CD4-positive, alpha-beta T cell treated with Interleukin-21 for 1 hour (primary cell): ENCODE measurements at regions not wholly inside any gene's neighbourhood (a gene's known extent, or its start where the extent isn't known, plus 50 kb on each side); places are given as distances from the start of the nearest gene placed in this dataset.

Experiments
- DNase-seq: peaks from one replicate; pipeline ENCODE4 v3.0.0-alpha.2; 2020

GRCh38 chr7:33701927-33702326 is 203.4 kb upstream of the BMPER start:
- no peak for DNase-seq

DNA sequence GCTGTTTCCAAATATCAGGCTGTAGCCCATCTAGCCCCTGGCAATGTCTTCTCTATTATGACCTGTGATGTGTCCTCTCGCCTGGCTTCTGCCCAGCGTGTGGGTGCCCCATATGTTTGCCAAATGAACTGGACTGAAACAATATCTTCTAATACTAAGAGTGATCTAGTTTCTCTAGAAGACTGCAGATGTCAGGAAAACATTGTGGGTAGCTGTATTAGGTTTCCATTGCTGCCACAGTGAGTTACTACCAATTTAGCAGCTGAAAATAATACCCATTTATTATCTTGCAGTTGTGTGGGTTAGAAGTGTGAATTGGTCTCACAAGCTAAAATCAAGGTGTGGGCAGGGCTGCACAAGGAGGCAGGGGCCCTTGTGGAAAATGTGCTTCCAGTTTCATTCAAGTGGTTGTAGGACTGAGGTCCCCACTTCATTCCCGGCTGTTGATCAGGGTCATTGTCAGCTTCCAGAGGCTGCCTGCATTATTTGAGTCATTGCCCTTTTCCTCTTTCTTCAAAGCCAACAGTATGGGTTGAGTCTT is 202.8 kb upstream of the BMPER start:
- no peak for DNase-seq

DNA sequence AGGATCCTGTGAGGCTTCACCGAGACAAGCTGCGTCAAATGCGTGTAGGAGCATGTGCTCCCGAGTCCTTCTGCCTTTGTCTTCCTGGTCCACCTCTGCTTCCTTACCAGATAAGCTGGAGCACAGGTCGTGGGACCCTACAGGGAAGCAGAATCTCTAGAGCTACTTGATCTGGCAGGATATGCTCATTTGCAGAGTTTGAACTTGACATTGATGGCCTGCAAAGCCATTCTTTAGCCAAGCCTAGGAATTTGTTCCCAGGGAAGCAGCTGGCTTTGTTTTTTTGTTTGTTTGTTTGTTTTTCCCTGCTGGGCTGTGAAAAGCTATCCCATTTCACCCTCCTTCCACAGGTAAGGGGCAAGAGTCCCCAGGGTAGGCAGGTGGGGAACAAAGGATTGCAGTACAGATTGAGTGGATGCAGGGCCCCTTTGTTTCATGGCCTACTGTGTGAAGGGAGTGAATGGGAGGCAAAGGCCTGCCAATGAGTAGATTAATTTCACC is 200.0 kb upstream of the BMPER start:
- no peak for DNase-seq

DNA sequence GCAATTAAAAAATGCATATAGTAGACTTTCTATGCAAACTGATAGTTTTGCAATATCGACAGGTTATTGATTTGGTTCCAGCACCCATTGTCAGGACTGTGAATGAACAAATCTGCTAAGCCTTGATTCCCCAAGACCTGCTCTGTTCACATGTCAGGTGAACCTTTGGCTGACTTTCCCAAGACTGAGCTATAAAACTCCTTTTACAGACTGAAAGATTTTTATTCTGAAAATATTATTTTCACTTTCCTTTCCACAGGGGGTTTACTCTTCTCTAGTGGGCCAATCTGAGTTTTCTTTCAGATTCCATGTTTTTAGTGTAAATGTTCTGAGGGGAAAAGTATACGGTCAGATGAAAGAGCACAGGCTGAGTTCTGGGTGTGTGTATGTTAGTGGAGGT is 199.2 kb upstream of the BMPER start:
- no peak for DNase-seq

GRCh38 chr7:33706771-33707200 is 198.6 kb upstream of the BMPER start:
- no peak for DNase-seq

DNA sequence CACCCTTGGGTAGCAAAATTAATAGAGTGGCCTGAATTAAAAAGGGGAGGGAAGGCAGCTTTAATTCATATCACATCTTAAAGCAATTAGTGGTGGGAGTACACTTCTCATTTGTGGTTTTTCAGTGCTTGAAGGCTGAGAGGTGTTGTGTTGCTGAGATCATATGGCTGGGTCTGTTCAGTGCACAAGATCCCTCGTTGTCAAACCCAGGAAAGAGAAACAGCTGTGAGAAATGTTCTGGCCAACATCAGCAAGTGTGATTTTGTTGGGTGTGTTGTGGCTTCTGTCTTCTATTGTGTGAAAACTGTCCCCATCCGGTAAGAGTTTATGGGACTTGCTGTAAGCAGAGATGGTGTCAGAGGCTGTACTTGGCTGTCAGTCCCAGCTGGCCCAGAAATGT is 197.9 kb upstream of the BMPER start:
- peak; percentile 42 for DNase-seq

- DNase-seq: no peak
Measured at GRCh38 chr7:33710608-33711007, 194.7 kb upstream of the BMPER start.

- DNase-seq: no peak
Measured at GRCh38 chr7:33711231-33712019, 193.9 kb upstream of the BMPER start.

DNA sequence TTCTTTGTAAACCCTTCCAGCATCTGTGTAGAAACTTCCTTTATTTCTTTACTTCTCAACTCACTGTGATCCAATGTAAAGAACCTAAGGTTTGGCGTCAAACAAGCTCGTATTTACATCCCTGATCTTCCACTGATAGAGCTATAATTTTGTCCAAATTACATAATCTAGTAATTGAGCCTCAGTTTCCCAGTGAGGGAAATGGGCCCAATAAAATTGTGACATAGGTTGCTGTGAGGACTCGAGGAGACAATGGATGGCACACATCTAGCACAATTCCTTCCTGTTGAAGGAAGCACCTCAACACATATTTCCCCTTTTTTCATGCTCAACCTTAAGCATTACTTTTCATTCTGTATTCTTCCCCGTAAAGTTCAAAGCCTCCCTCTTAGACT is 193.3 kb upstream of the BMPER start:
- DNase-seq: no peak

- no peak for DNase-seq
Measured at GRCh38 chr7:33714208-33714607, 191.1 kb upstream of the BMPER start.

DNA sequence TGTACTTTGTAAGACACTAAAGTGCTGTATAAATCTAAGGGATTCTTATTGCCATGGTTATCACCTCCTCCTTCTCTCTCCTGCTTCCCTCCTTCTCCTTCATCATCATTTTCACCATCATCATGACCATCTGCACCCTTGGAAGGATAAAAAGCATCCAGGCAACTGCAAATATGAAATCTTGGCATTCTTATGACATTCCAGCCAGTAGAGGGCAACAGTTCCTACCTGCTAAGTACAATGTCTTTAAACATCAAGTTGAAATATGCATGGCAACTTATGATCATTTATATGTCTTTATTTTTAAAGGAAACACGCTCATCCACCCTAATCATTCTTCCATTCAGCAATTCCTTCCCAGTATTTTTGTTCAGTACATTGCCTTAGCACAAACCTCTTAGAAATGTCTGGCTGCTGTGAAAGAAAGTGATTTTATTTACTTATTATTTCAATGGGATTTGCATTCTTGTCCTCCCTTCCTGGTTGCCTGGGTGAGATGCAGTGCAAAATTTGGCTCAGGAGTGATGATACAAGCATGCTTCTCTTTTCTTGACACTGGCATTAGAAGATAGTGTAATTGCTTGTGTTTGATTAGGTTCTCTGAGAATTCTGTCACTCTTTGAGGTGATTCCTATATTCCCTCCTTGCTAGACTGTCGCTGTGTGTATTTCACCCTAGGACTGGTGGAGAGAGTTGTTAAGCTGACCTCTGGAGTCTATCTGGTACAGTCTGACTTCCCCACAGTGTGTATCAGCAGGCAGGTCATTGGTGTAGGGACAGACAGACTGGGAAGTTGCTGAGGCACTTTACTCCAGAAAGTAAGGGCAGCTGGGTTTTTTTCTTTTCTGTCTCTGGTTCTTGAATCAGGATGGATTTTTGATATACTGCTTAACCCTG is 188.5 kb upstream of the BMPER start:
- DNase-seq: no peak

GRCh38 chr7:33719059-33719581 is 186.2 kb upstream of the BMPER start:
- no peak for DNase-seq

GRCh38 chr7:33720139-33720538 is 185.2 kb upstream of the BMPER start:
- no peak for DNase-seq

DNA sequence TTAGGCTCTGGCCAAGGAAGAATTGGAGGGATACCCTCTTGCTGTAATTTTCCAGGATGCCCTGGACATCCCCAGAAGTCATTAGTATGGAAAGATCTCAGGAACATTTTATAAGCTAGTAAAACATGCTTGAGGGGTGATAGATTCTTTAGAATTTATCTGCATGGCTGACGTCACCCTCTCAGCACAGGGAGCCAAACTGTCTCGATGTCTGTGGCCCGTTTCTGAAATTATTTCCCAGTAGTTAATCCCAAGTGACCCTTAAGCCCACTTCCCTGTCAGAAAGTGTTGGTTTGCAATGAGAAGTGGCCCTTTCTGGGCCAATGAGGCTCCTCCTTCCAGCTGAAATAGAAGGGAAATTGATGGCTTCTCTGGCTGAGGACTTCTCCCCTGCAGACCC is 184.5 kb upstream of the BMPER start:
- DNase-seq: no peak

- no peak for DNase-seq
Measured at GRCh38 chr7:33721895-33722294, 183.4 kb upstream of the BMPER start.

DNA sequence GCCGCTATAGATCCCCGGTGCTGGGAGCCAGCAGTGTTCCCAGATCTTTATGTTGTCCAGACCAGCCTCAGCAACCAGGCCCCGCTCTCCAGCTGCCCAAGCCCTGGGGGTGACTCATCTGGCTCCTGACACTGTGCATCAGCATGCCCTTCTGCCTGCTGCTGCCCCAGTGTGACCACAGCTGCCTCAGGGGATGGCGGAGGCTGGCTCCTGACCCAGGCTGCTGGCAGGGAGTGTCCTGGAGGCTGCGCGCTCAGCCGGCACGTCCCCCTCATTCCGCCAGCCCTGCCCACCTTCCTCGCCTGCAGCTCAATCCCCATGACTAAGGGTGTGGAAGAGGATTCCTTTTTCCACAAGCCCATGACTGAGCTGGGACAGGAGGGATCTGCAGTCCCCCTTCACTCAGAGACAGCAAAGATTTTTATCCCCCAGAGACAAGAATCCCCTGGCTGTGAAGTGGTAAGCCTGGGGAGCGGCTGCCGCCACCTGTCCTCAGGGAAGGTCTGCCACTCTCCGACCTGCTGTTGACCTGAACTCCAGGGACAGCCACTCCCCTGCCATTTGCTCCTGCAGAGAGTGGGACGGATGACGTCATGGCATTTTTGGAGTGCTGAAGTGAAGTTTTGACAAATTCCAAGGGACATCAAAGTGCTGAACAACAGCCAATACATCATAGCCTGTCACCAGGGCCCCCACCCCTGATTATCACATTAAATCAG is 182.8 kb upstream of the BMPER start:
- DNase-seq: no peak

GRCh38 chr7:33724201-33724600 is 181.1 kb upstream of the BMPER start:
- no peak for DNase-seq

GRCh38 chr7:33725111-33726025 is 180.0 kb upstream of the BMPER start:
- no peak for DNase-seq

GRCh38 chr7:33726582-33726981 is 178.8 kb upstream of the BMPER start:
- no peak for DNase-seq

GRCh38 chr7:33727315-33727714 is 178.0 kb upstream of the BMPER start:
- DNase-seq: no peak

GRCh38 chr7:33728873-33729551 is 176.3 kb upstream of the BMPER start:
- DNase-seq: no peak
